Fibroblast of lung (primary cell): ENCODE measurements at regions not wholly inside any gene's neighbourhood (a gene's known extent, or its start where the extent isn't known, plus 50 kb on each side); places are given as distances from the start of the nearest gene placed in this dataset.

ENCODE experiments used
- EZH2 ChIP-seq: IDR thresholded peaks from 2 replicates; pipeline ENCODE4 v1.5.1; 2012; ENCODE audit warnings: low read length, control low read depth, mild to moderate bottlenecking; ENCODE audit errors: missing control alignments
- TF ChIP-seq, protein P1 (sequence below), 2 donors: IDR thresholded peaks in 1 of 2; conservative IDR thresholded peaks in 1 of 2; 1 replicate in 1 of 2; 2 replicates in 1 of 2; pipeline ENCODE4 v1.5.1; 2011 to 2012; ENCODE audit warnings: low read length in 2 of 2, control low read depth in 1 of 2, inconsistent platforms in 1 of 2, low read depth in 1 of 2, mild to moderate bottlenecking in 1 of 2

GRCh38 chr6:145224450-145224849 is 510.9 kb downstream of the EPM2A start:
- TF ChIP-seq, protein P1, sequence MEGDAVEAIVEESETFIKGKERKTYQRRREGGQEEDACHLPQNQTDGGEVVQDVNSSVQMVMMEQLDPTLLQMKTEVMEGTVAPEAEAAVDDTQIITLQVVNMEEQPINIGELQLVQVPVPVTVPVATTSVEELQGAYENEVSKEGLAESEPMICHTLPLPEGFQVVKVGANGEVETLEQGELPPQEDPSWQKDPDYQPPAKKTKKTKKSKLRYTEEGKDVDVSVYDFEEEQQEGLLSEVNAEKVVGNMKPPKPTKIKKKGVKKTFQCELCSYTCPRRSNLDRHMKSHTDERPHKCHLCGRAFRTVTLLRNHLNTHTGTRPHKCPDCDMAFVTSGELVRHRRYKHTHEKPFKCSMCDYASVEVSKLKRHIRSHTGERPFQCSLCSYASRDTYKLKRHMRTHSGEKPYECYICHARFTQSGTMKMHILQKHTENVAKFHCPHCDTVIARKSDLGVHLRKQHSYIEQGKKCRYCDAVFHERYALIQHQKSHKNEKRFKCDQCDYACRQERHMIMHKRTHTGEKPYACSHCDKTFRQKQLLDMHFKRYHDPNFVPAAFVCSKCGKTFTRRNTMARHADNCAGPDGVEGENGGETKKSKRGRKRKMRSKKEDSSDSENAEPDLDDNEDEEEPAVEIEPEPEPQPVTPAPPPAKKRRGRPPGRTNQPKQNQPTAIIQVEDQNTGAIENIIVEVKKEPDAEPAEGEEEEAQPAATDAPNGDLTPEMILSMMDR (conservative IDR thresholded peaks at IDR 0.05 in 1 of 2, IDR thresholded peaks at IDR 0.05 in 1 of 2; ENCODE audit: low read depth in 1 of 2, low read length in 2 of 2): no peak
- TF ChIP-seq EZH2: no peak
